HG02973 (cell line): ENCODE measurements at regions not wholly inside any gene's neighbourhood (a gene's known extent, or its start where the extent isn't known, plus 50 kb on each side); places are given as distances from the start of the nearest gene placed in this dataset.
"Not testable (repeated sequence)": the region's sequence is repeated elsewhere in the genome, so short reads cannot be mapped to it uniquely, and the experiment has no call there.

Experiments
- ATAC-seq: cut with Tn5 transposase; IDR thresholded peaks from one replicate; pipeline ENCODE4 v1.9.1; 2021; ENCODE audit warnings: moderate library complexity; ENCODE audit not compliant: unreplicated experiment

DNA sequence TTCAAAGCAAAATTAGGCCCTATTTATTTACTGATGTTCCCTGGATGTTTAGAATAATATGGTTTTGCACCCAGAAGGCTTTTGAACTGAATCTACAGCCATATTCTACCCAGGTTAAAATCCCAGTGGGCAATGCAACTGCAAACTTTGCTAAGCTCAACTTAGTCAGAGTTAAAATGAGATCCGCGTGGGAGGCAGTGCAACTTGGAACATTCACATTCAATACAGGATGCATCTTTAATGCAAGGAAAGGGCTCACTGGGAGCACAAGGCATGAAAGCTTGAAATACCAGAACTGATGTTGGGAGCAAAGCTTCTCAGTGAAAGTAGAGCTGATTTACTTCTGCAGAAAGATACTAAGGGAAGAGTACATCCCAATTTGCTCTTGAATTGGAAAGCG lies 281.2 kb upstream of the DEFB112 start:
- no peak for ATAC-seq

DNA sequence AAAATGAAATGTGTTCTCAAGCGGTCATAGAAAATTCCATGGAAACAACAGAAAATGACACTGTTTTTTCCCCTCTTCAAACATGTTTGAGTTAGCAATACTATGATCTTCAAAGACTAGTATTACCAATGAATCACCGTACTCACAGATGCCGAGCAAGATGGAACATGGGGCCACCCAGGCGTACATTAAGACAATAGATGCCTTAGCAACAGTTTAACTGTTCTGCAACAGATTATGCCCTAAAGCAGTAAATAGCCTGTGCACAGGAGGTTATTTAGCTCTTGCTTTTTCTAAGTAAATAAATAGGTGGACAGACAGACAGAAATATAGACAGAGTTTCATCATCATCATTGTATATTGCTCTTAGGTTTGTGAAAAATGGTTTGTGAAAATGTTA lies 284.0 kb upstream of the DEFB112 start:
- no peak for ATAC-seq

- no peak for ATAC-seq
Observed at GRCh38 chr6:50337532-50338122, 287.9 kb upstream of the DEFB112 start.

DNA sequence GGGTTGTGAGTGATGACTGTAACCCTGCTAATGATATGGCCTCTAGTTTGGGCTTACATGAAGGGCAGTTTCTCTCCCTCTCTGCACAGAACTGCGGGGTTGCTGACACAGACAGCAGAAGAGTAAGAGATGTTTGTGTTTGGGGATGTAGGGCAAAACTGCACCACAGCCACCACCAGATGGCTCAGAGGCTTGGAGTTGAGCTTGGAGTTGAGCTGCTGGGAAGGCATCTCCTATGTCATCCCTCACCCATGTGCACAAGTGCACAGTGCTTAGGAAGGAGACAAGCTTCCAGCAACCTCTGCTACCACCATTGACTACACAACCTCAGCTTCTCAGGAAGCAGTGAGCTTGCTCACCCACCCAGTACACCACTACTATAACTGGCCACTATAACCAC lies 303.9 kb upstream of the DEFB112 start:
- ATAC-seq = no peak

DNA sequence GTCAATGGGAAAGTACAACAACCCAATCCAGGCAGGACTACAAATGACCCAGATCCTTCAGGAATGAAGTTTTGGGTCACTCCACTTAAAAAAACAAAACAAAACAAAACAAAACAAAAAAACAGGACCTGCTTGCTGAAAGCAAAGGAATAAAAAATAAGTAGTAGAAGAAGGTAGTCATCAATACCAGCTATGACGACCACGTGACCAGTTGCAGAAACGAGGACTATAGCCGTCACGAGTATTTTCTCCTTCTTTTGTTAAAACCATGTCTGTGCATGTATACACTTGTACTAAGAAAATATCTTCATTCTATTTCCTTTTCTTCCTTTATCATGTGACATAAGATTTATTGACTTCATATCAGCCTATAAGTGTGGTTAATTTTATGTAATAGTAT lies 308.4 kb upstream of the DEFB112 start:
- ATAC-seq = no peak

- no peak for ATAC-seq
Observed at GRCh38 chr6:50361641-50362331, 312.1 kb upstream of the DEFB112 start.

- no peak for ATAC-seq
Observed at GRCh38 chr6:50362706-50363105, 313.0 kb upstream of the DEFB112 start.

GRCh38 chr6:50369996-50370395 lies 320.3 kb upstream of the DEFB112 start:
- no peak for ATAC-seq

DNA sequence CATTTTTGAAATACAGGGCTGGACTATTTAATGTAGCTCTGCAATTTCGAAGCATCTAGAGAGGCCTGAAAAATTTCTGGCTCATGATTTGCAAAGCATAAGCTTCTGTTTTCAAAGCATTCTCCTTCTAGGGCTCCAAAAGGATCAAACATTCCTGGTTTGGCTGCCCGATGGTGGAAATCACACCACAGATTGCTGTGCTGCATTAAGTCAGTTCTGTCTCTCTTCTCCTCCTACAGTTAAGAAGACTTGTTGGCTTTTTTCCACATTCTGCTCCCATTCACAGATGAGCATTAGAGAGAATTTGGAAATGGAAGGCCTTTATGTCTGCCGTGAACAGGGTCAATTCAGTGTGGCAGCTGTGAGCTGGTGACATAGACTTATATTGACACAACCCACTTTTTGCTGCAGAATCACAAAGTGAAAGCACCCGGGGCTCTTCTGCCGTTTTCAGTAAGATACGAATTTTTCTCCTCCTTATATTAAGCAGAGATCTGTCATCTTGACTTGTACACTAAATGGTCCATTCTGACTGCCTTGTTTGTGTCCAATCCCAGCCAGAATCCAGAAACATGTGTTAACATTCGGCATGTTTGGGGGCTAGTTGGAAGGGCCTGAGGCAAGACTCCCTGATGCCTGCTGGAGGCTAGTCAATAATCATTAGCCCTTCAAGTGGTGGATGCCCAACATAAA lies 330.8 kb upstream of the DEFB112 start:
- ATAC-seq = no peak

- ATAC-seq = no peak
Observed at GRCh38 chr6:50381099-50381415, 331.3 kb upstream of the DEFB112 start.

- no peak for ATAC-seq
Observed at GRCh38 chr6:50390416-50390815, 322.9 kb upstream of the TFAP2D start.

- ATAC-seq = not testable (repeated sequence)
Observed at GRCh38 chr6:50394139-50394538, 319.2 kb upstream of the TFAP2D start.

DNA sequence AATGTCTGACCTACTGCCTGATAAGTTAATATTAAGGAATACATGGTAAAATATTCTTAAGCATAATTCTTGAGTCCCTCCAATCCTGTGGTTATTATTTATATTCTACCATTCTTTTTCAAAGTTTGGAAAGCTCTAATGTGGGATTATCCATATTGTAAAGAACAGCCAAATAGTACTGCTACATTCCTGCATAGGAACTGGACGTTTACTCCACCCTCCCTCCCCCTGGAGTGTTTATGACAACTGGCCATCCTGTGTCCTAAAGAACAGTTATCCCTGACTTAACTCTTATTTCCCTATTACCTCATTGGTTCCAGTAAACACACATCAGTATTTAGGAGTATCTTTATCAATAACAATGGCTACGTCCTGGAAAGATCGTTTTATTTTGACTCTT lies 308.7 kb upstream of the TFAP2D start:
- ATAC-seq = no peak

DNA sequence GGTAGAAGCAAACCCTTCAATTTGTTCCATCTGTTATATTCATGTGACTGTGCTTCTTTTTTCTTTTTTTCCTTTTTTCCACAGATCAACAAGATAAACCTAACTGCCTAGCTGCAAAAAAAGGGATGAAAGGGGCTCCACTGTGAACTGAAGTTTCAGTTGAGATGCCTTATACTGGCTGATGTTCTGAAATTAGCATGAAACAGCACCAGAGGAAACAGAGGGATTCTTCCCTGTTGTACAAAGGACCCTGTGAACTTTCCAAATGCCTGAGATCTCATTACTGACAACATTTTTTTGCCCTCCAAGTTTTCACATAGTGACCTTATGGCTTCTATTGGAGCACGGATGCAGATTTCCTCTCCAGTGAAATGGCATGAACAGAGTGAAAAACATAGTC lies 302.7 kb upstream of the TFAP2D start:
- ATAC-seq = no peak

DNA sequence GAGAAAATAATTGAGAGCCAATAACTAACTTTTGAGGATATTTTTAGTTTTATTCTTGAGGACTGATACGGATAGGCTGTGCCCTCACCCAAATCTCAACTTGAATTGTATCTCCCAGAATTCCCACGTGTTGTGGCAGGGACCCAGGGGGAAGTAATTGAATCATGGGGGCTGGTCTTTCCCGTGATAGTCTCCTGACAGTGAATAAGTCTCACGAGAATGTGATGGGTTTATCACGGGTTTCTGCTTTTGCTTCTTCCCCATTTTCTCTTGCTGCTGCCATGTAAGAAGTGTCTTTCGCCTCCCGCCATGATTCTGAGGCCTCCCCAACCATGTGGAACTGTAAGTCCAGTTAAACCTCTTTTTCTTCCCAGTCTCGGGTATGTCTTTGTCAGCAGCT lies 292.3 kb upstream of the TFAP2D start:
- ATAC-seq = not testable (repeated sequence)

DNA sequence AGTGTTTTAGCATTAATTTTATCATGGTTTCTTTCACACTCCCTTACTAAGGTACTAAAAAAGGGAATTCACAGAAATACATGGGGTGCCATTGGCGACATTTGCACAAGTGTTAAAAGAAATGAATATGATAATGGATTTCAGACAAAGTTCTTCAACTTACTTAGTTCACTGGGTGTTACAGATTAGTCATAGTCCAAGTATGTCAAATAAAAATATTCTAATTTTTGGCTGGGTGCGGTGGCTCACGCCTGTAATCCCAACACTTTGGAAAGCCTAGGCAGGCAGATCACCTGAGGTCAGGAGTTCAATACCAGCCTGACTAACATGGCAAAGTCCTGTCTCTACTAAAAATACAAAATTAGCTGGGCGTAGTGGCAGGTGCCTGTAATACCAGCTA lies 286.1 kb upstream of the TFAP2D start:
- no peak for ATAC-seq

- ATAC-seq = no peak
Observed at GRCh38 chr6:50437901-50438300, 275.4 kb upstream of the TFAP2D start.

DNA sequence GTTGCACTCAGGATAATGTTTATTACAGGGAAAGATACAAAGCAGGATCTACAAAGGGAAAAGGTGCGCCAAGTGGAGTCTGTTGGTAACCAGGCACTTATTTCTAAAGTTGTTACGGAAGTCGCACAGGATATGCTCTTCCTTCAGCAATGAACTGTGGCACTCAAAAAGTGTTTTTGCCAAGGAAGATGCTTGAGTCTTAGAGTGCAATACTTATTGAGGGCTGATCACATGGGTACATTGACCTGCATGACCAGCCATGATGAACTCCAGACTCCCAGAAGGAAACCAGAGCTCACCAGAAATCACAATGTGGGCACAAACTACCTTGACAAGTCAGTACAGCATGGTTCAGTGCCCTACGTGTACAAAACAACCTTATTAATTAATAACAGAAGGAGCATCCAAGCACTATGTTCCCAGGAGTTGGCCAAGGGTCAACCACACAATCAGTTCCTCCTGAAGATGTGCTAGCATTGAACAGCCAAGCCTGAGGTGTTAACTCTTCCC lies 270.7 kb upstream of the TFAP2D start:
- no peak for ATAC-seq

- no peak for ATAC-seq
Observed at GRCh38 chr6:50443144-50443543, 270.2 kb upstream of the TFAP2D start.

GRCh38 chr6:50449128-50449527 lies 264.2 kb upstream of the TFAP2D start:
- no peak for ATAC-seq

DNA sequence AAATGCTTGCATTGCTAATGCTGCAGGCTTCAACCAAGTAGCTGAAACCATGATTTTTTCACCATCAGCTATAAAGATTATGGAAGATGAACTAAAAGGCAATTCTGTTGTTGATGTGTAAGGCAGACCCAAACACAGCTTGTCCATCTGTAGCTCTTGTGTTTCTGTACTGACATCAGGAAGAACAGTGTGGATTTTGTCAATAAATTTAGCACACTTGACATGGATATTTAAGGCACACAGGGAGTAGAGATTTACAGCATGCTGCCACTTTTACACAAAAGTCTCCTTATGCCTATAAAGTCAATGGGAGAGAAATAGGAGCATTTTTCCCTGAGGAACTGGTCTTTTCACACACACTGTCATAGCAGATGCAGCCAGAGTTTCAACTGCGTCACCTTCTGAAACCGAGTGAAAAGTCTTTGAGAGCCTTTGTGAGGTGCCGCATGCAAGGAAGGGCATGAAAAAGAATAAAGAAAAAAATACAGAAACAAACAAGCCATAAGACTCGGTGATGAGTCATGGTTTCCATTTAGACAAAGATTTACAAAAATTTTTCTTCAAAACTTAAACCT lies 261.4 kb upstream of the TFAP2D start:
- ATAC-seq = no peak

DNA sequence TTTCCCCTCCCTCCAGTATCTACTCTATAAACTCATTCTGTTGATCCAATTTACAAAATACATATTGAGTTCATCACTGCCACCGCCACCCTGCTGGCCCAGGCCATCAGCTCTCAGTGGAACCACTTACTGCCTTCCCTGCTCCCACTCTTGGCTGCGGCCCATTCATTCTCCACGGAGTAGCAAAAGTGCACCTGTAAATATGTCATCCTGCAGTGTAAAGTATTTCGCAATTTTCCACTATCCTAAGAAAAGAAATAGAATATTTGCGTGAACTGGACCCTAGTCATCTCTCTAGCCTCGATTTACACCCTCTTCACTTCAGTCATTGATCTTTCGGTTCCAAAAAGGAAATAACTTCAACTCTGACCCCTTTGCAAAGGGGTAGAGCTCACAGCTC lies 258.3 kb upstream of the TFAP2D start:
- ATAC-seq = no peak
